WTC11 (cell line): ENCODE measurements at regions not wholly inside any gene's neighbourhood (a gene's known extent, or its start where the extent isn't known, plus 50 kb on each side); places are given as distances from the start of the nearest gene placed in this dataset.

Source experiments
- ATAC-seq: fragments of 200-7000 bp; cut with Tn5 transposase; 2 replicates; pipeline ENCODE4 v1.10.0; 2021; ENCODE audit warnings: mild to moderate bottlenecking, moderate library complexity
- CTCF ChIA-PET: fragments of 300-600 bp; sonication (Branson Sonifier 250); formaldehyde crosslinking; loops from one replicate; lab custom pipeline; 2021; ENCODE audit warnings: antibody characterized with exemption; lab: Charles Lee
- POLR2A ChIA-PET: fragments of 350-600 bp; sonication (Branson Sonifier 250); formaldehyde crosslinking; loops from one replicate; lab custom pipeline; 2021; ENCODE audit warnings: antibody characterized with exemption; lab: Charles Lee
- DNase-seq: peaks from one replicate; pipeline ENCODE4 v3.0.0; 2021; ENCODE audit warnings: low spot score
- H3K27ac Mint-ChIP-seq: 2 replicates; pipeline ENCODE4 v1.8.0; 2021; ENCODE audit warnings: mixed read lengths
- H3K27me3 Mint-ChIP-seq: 2 replicates; pipeline ENCODE4 v1.8.0; 2021; ENCODE audit warnings: low read depth, mild to moderate bottlenecking, moderate library complexity, mixed read lengths
- H3K36me3 Mint-ChIP-seq: 2 replicates; pipeline ENCODE4 v1.8.0; 2021; ENCODE audit warnings: mixed read lengths
- H3K4me1 Mint-ChIP-seq: 2 replicates; pipeline ENCODE4 v1.8.0; 2022; ENCODE audit warnings: mixed read lengths
- H3K4me3 Mint-ChIP-seq: 2 replicates; pipeline ENCODE4 v1.8.0; 2021; ENCODE audit warnings: mild to moderate bottlenecking, moderate library complexity, mixed read lengths
- H3K9me3 Mint-ChIP-seq: 2 replicates; pipeline ENCODE4 v1.8.0; 2021; ENCODE audit warnings: mixed read lengths
- ARID4B ChIP-seq: sonication (generic); formaldehyde crosslinking; IDR thresholded peaks from 2 replicates; pipeline ENCODE4 v1.8.0; 2023; ENCODE audit warnings: missing genetic modification reagents, mild to moderate bottlenecking, borderline replicate concordance
- ATF2 ChIP-seq: sonication (generic); formaldehyde crosslinking; IDR thresholded peaks from 2 replicates; pipeline ENCODE4 v1.8.1; 2022; ENCODE audit warnings: low read depth, missing genetic modification reagents, borderline replicate concordance
- CBFB ChIP-seq: sonication (generic); formaldehyde crosslinking; IDR thresholded peaks from 2 replicates; pipeline ENCODE4 v1.8.1; 2022; ENCODE audit warnings: mild to moderate bottlenecking, low read depth, missing genetic modification reagents
- ESRRA ChIP-seq: sonication (generic); formaldehyde crosslinking; IDR thresholded peaks from 2 replicates; pipeline ENCODE4 v1.8.1; 2022; ENCODE audit warnings: mild to moderate bottlenecking, missing genetic modification reagents, borderline replicate concordance
- ETV6 ChIP-seq: sonication (generic); formaldehyde crosslinking; IDR thresholded peaks from 2 replicates; pipeline ENCODE4 v1.8.1; 2022; ENCODE audit warnings: mild to moderate bottlenecking, missing genetic modification reagents
- FOXK1 ChIP-seq: sonication (generic); formaldehyde crosslinking; IDR thresholded peaks from 2 replicates; pipeline ENCODE4 v1.8.0; 2022; ENCODE audit warnings: mild to moderate bottlenecking, moderate library complexity, missing genetic modification reagents
- JAZF1 ChIP-seq: fragments of 250-450 bp; sonication (Bioruptor Pico); IDR thresholded peaks from 2 replicates; pipeline ENCODE4 v1.9.0; 2021; ENCODE audit warnings: moderate library complexity, mild to moderate bottlenecking, inconsistent platforms
- MYBL2 ChIP-seq: sonication (generic); formaldehyde crosslinking; IDR thresholded peaks from 2 replicates; pipeline ENCODE4 v1.8.1; 2023; ENCODE audit warnings: mild to moderate bottlenecking, moderate library complexity, missing genetic modification reagents
- NR3C1 ChIP-seq: sonication (generic); formaldehyde crosslinking; conservative IDR thresholded peaks from 2 replicates; pipeline ENCODE4 v1.8.1; 2023; ENCODE audit warnings: low read depth, mild to moderate bottlenecking, missing genetic modification reagents
- OVOL2 ChIP-seq: fragments of 250-450 bp; sonication (Bioruptor Pico); IDR thresholded peaks from 2 replicates; pipeline ENCODE4 v1.9.0; 2021; ENCODE audit warnings: mild to moderate bottlenecking, borderline replicate concordance
- SMAD4 ChIP-seq: sonication (generic); formaldehyde crosslinking; IDR thresholded peaks from 2 replicates; pipeline ENCODE4 v1.8.0; 2022; ENCODE audit warnings: mild to moderate bottlenecking, missing genetic modification reagents
- SP1 ChIP-seq: sonication (generic); formaldehyde crosslinking; conservative IDR thresholded peaks from 2 replicates; pipeline ENCODE4 v1.8.1; 2022; ENCODE audit warnings: missing genetic modification reagents
- TP53 ChIP-seq: sonication (generic); formaldehyde crosslinking; IDR thresholded peaks from 2 replicates; pipeline ENCODE4 v1.8.1; 2023; ENCODE audit warnings: mild to moderate bottlenecking, missing genetic modification reagents
- USF1 ChIP-seq: sonication (generic); formaldehyde crosslinking; IDR thresholded peaks from 2 replicates; pipeline ENCODE4 v1.8.0; 2022; ENCODE audit warnings: mild to moderate bottlenecking, missing genetic modification reagents
- ZBTB21 ChIP-seq: sonication (generic); formaldehyde crosslinking; IDR thresholded peaks from 2 replicates; pipeline ENCODE4 v1.8.1; 2023; ENCODE audit warnings: mild to moderate bottlenecking, missing genetic modification reagents, borderline replicate concordance
- ZNF138 ChIP-seq: sonication (generic); formaldehyde crosslinking; conservative IDR thresholded peaks from 2 replicates; pipeline ENCODE4 v1.8.1; 2022; ENCODE audit warnings: mild to moderate bottlenecking, moderate library complexity, missing genetic modification reagents
- ZNF219 ChIP-seq: sonication (generic); formaldehyde crosslinking; IDR thresholded peaks from 2 replicates; pipeline ENCODE4 v1.8.0; 2023; ENCODE audit warnings: missing genetic modification reagents, mild to moderate bottlenecking, borderline replicate concordance
- TF ChIP-seq, protein P1 (sequence below): sonication (generic); formaldehyde crosslinking; IDR thresholded peaks from 2 replicates; pipeline ENCODE4 v1.8.0; 2022; ENCODE audit warnings: missing genetic modification reagents
- TF ChIP-seq, protein P2 (sequence below): sonication (generic); formaldehyde crosslinking; IDR thresholded peaks from 2 replicates; pipeline ENCODE4 v1.8.1; 2023; ENCODE audit warnings: mild to moderate bottlenecking, missing genetic modification reagents, borderline replicate concordance
- TF ChIP-seq, protein P3 (sequence below): sonication (generic); formaldehyde crosslinking; IDR thresholded peaks from 2 replicates; pipeline ENCODE4 v1.8.1; 2022; ENCODE audit warnings: mild to moderate bottlenecking, moderate library complexity, missing genetic modification reagents

DNA sequence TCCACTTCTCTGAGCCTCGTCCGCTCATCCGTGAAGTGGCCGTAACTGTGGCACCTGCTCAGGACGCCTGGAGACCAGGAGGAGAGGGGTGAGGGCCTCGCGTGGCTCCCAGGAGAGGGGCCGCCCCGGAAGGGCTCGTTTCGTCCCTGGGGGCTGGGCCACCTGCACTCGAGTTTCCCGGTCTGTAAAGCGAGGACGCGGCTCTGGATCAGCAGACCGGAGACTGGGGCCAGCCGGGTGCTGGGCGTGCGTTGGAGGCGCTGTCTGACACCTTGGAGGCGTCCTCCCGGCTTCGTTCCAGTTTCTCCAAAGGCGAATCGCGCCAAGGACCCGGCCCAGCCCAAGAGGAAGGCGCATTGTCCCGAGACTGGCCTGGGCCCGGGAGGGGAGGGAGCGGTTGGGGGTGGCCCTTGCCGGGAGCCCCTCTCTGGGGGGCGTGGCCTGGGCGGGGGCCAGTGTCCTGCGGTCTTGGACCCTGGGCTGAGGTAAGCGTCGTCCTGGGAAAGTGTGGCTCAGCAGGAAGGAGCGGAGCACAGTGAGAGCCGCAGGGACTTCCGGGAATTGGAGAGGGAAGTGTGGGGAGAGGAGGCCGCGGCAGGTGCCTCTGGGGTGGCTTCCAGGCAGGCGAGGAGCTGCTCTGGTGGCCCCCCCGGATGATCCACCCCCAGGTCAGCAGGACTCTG, 89.6 kb downstream of the FOXL3 start:
- H3K4me1 Mint-ChIP-seq, result no peaks in the 10 kb centered on the region; the same call in 1 of the 2 replicates
- H3K36me3 Mint-ChIP-seq, result 0 out of 2 replicates have a peak, but pooled peaks cover 8% of the 10 kb centered on the region
- DNase-seq (peak; percentile 66), ATAC-seq (peak; percentile 55)
- ChIA-PET CTCF (interaction anchor here (1.7 kb wide), 1 partner anchor 58 kb away, joined by 4 read pairs; no protein-coding TSS in a partner anchor), POLR2A (no interaction called here)
- H3K27ac Mint-ChIP-seq, result no peak overlapping the region
- H3K27me3 Mint-ChIP-seq, result peaks cover 18% of the 10 kb centered on the region
- peak overlapping the region; percentile 63 for H3K4me3 Mint-ChIP-seq
- H3K9me3 Mint-ChIP-seq, result peaks cover 15% of the 10 kb centered on the region
- peak; percentile 67; the same call in 1 of the 2 replicates for TF ChIP-seq FOXK1
- TF ChIP-seq SMAD4, result 0 out of 2 replicates have a peak, but pooled peaks have one; percentile 48
- peak; percentile 85 for TF ChIP-seq TP53
- no peak for TF ChIP-seq CBFB
- TF ChIP-seq JAZF1 (CRISPR knock-in tag), result no peak
- peak; percentile 65; the same call in 1 of the 2 replicates for TF ChIP-seq SP1 (CRISPR knock-in tag)
- 0 out of 2 replicates have a peak, but pooled peaks have one; percentile 27 for TF ChIP-seq NR3C1 (CRISPR knock-in tag)
- TF ChIP-seq ZNF219 (CRISPR knock-in tag), result peak; percentile 64; the same call in 1 of the 2 replicates
- TF ChIP-seq, protein P1, sequence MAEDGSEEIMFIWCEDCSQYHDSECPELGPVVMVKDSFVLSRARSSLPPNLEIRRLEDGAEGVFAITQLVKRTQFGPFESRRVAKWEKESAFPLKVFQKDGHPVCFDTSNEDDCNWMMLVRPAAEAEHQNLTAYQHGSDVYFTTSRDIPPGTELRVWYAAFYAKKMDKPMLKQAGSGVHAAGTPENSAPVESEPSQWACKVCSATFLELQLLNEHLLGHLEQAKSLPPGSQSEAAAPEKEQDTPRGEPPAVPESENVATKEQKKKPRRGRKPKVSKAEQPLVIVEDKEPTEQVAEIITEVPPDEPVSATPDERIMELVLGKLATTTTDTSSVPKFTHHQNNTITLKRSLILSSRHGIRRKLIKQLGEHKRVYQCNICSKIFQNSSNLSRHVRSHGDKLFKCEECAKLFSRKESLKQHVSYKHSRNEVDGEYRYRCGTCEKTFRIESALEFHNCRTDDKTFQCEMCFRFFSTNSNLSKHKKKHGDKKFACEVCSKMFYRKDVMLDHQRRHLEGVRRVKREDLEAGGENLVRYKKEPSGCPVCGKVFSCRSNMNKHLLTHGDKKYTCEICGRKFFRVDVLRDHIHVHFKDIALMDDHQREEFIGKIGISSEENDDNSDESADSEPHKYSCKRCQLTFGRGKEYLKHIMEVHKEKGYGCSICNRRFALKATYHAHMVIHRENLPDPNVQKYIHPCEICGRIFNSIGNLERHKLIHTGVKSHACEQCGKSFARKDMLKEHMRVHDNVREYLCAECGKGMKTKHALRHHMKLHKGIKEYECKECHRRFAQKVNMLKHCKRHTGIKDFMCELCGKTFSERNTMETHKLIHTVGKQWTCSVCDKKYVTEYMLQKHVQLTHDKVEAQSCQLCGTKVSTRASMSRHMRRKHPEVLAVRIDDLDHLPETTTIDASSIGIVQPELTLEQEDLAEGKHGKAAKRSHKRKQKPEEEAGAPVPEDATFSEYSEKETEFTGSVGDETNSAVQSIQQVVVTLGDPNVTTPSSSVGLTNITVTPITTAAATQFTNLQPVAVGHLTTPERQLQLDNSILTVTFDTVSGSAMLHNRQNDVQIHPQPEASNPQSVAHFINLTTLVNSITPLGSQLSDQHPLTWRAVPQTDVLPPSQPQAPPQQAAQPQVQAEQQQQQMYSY, result no peak
- peak; percentile 76 for TF ChIP-seq MYBL2
- peak; percentile 84 for TF ChIP-seq ETV6 (CRISPR knock-in tag)
- TF ChIP-seq ARID4B, result peak; percentile 61; the same call in 1 of the 2 replicates
- 0 out of 2 replicates have a peak, but pooled peaks have one; percentile 36 for TF ChIP-seq ATF2 (CRISPR knock-in tag)
- TF ChIP-seq, protein P2, sequence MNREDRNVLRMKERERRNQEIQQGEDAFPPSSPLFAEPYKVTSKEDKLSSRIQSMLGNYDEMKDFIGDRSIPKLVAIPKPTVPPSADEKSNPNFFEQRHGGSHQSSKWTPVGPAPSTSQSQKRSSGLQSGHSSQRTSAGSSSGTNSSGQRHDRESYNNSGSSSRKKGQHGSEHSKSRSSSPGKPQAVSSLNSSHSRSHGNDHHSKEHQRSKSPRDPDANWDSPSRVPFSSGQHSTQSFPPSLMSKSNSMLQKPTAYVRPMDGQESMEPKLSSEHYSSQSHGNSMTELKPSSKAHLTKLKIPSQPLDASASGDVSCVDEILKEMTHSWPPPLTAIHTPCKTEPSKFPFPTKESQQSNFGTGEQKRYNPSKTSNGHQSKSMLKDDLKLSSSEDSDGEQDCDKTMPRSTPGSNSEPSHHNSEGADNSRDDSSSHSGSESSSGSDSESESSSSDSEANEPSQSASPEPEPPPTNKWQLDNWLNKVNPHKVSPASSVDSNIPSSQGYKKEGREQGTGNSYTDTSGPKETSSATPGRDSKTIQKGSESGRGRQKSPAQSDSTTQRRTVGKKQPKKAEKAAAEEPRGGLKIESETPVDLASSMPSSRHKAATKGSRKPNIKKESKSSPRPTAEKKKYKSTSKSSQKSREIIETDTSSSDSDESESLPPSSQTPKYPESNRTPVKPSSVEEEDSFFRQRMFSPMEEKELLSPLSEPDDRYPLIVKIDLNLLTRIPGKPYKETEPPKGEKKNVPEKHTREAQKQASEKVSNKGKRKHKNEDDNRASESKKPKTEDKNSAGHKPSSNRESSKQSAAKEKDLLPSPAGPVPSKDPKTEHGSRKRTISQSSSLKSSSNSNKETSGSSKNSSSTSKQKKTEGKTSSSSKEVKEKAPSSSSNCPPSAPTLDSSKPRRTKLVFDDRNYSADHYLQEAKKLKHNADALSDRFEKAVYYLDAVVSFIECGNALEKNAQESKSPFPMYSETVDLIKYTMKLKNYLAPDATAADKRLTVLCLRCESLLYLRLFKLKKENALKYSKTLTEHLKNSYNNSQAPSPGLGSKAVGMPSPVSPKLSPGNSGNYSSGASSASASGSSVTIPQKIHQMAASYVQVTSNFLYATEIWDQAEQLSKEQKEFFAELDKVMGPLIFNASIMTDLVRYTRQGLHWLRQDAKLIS (CRISPR knock-in tag), result 0 out of 2 replicates have a peak, but pooled peaks have one; percentile 26
- TF ChIP-seq, protein P3, sequence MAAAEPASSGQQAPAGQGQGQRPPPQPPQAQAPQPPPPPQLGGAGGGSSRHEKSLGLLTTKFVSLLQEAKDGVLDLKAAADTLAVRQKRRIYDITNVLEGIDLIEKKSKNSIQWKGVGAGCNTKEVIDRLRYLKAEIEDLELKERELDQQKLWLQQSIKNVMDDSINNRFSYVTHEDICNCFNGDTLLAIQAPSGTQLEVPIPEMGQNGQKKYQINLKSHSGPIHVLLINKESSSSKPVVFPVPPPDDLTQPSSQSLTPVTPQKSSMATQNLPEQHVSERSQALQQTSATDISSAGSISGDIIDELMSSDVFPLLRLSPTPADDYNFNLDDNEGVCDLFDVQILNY (CRISPR knock-in tag), result 0 out of 2 replicates have a peak, but pooled peaks have one; percentile 36
- TF ChIP-seq ZNF138 (CRISPR knock-in tag), result no peak
- no peak for TF ChIP-seq ESRRA
- no peak for TF ChIP-seq OVOL2 (CRISPR knock-in tag)
- peak; percentile 11; the same call in 1 of the 2 replicates for TF ChIP-seq USF1 (CRISPR knock-in tag)
- TF ChIP-seq ZBTB21 (CRISPR knock-in tag), result 0 out of 2 replicates have a peak, but pooled peaks have one; percentile 53
